HepG2 (cell line): ENCODE measurements at regions not wholly inside any gene's neighbourhood (a gene's known extent, or its start where the extent isn't known, plus 50 kb on each side); places are given as distances from the start of the nearest gene placed in this dataset.
"Not testable (repeated sequence)": the region's sequence is repeated elsewhere in the genome, so short reads cannot be mapped to it uniquely, and the experiment has no call there.

Experiments used
- ATAC-seq: fragments of 200-7000 bp; cut with Tn5 transposase; 3 replicates; pipeline ENCODE4 v1.9.1; 2020; ENCODE audit warnings: mild to moderate bottlenecking, moderate library complexity
- BruUV-seq: library from RNA; stranded (reverse); fragments of 400-500 nt; replicated peaks from 2 replicates; lab custom pipeline; 2021; lab: Mats Ljungman, UMichigan
- CTCF ChIA-PET: fragments of 300-600 bp; formaldehyde crosslinking; extraction: SDS; loops from one replicate; lab custom pipeline; 2021; ENCODE audit warnings: low total read pairs, inconsistent platforms, low intra/inter-chr PET ratio; lab: Yijun Ruan, JAX
- POLR2A ChIA-PET: fragments of 350-600 bp; sonication (Branson Sonifier 250); formaldehyde crosslinking; loops from one replicate; lab custom pipeline; 2020; ENCODE audit warnings: antibody characterized with exemption, inconsistent platforms; lab: Yijun Ruan, JAX
- DNase-seq: peaks from one replicate; pipeline ENCODE4 v3.0.0-alpha.2; 2015; ENCODE audit warnings: low spot score
- FAIRE-seq: peaks from 3 replicates; lab custom pipeline; 2011; peaks lifted over from hg19 to GRCh38; lab: Jason Lieb, UNC
- H2AFZ ChIP-seq: one replicate; pipeline ENCODE4 v1.6.1; 2011; ENCODE audit warnings: low read length, inconsistent platforms
- H3K27ac ChIP-seq: fragments of 300-600 bp; 3 replicates; pipeline ENCODE4 v1.8.0; 2011; ENCODE audit warnings: mixed run types, mild to moderate bottlenecking, mixed read lengths, low read length, inconsistent platforms; ENCODE audit not compliant: insufficient read depth; ENCODE audit errors: extremely low read length
- H3K27me3 ChIP-seq, 2 experiments: fragments of 200-600 bp in 1 of 2; 2 replicates in 1 of 2; 3 replicates in 1 of 2; pipeline versions ENCODE4 v1.6.0 to v1.8.0; 2011; ENCODE audit warnings: low read length in 2 of 2, mild to moderate bottlenecking in 2 of 2, moderate library complexity in 2 of 2, inconsistent platforms in 1 of 2; ENCODE audit not compliant: insufficient read depth in 2 of 2, control insufficient read depth in 1 of 2
- H3K36me3 ChIP-seq, 2 experiments: fragments of 200-600 bp in 1 of 2; replicated peaks in 1 of 2; 2 replicates in 1 of 2; 3 replicates in 1 of 2; pipeline versions ENCODE4 v1.5.1 to v1.8.0; 2011; ENCODE audit warnings: low read length in 2 of 2, inconsistent platforms in 1 of 2; ENCODE audit not compliant: insufficient read depth in 2 of 2, control insufficient read depth in 1 of 2
- H3K4me1 ChIP-seq: 2 replicates; pipeline ENCODE4 v1.5.1; 2012; ENCODE audit warnings: low read length, inconsistent platforms; ENCODE audit not compliant: insufficient read depth
- H3K4me2 ChIP-seq: 2 replicates; pipeline ENCODE4 v1.6.0; 2011; ENCODE audit warnings: low read depth, low read length, inconsistent platforms
- H3K4me3 ChIP-seq, 3 experiments: fragments of 200-600 bp in 1 of 3; sonication (generic), shearing (Covaris generic) in 1 of 3; replicated peaks in 1 of 3; 2 replicates each; pipeline ENCODE4 v1.5.1; 2011 to 2016; ENCODE audit warnings: low read length in 3 of 3, inconsistent platforms in 2 of 3, low read depth in 2 of 3, mild to moderate bottlenecking in 2 of 3, control low read depth in 1 of 3, mixed read lengths in 1 of 3; ENCODE audit not compliant: insufficient read depth in 1 of 3
- H3K79me2 ChIP-seq: one replicate; pipeline ENCODE4 v1.6.1; 2011; ENCODE audit warnings: low read length, inconsistent platforms; ENCODE audit not compliant: insufficient read depth
- H3K9ac ChIP-seq: 2 replicates; pipeline ENCODE4 v1.6.0; 2011; ENCODE audit warnings: mild to moderate bottlenecking, low read depth, low read length, inconsistent platforms; ENCODE audit not compliant: insufficient read depth
- H3K9me3 ChIP-seq: 2 replicates; pipeline ENCODE4 v1.5.1; 2012; ENCODE audit warnings: mild to moderate bottlenecking, low read length
- H4K20me1 ChIP-seq: 2 replicates; pipeline ENCODE4 v1.6.0; 2011; ENCODE audit warnings: inconsistent platforms, mild to moderate bottlenecking, low read length, moderate library complexity; ENCODE audit not compliant: insufficient read depth
- ATF5 ChIP-seq: sonication (generic); formaldehyde crosslinking; IDR thresholded peaks from 2 replicates; pipeline ENCODE4 v1.4.0; 2020; ENCODE audit warnings: mild to moderate bottlenecking, low read depth, missing genetic modification reagents
- ATRX ChIP-seq: sonication (generic); formaldehyde crosslinking; IDR thresholded peaks from 2 replicates; pipeline ENCODE4 v1.4.0; 2020; ENCODE audit warnings: missing genetic modification reagents, borderline replicate concordance
- HMG20B ChIP-seq: conservative IDR thresholded peaks from 2 replicates; pipeline ENCODE4 v1.6.1; 2016; ENCODE audit warnings: missing genetic modification reagents, missing compliant biosample characterization
- ISL2 ChIP-seq: sonication (generic); formaldehyde crosslinking; IDR thresholded peaks from 2 replicates; pipeline ENCODE4 v1.5.0; 2020; ENCODE audit warnings: missing genetic modification reagents
- MED8 ChIP-seq: sonication (generic); formaldehyde crosslinking; IDR thresholded peaks from 2 replicates; pipeline ENCODE4 v1.8.1; 2023; ENCODE audit warnings: mild to moderate bottlenecking, missing genetic modification reagents; ENCODE audit not compliant: insufficient replicate concordance
- MIXL1 ChIP-seq: IDR thresholded peaks from 2 replicates; pipeline ENCODE4 v1.6.1; 2016
- PHF20 ChIP-seq: sonication (generic); formaldehyde crosslinking; IDR thresholded peaks from 2 replicates; pipeline ENCODE4 v1.5.0; 2020; ENCODE audit warnings: mild to moderate bottlenecking, missing genetic modification reagents
- SMC3 ChIP-seq: IDR thresholded peaks from 2 replicates; pipeline ENCODE4 v1.6.1; 2011; ENCODE audit warnings: low read length, improper control_type of control experiment
- ZBTB4 ChIP-seq: sonication (generic); formaldehyde crosslinking; IDR thresholded peaks from 2 replicates; pipeline ENCODE4 v1.4.0; 2020; ENCODE audit warnings: missing genetic modification reagents, mild to moderate bottlenecking, borderline replicate concordance
- ZNF329 ChIP-seq: sonication (generic); formaldehyde crosslinking; IDR thresholded peaks from 2 replicates; pipeline ENCODE4 v1.9.0; 2021; ENCODE audit warnings: low read depth, mild to moderate bottlenecking, missing genetic modification reagents
- ZNF546 ChIP-seq: sonication (generic); formaldehyde crosslinking; conservative IDR thresholded peaks from 2 replicates; pipeline ENCODE4 v1.8.1; 2023; ENCODE audit warnings: mild to moderate bottlenecking, missing genetic modification reagents
- ZNF589 ChIP-seq: sonication (generic); formaldehyde crosslinking; conservative IDR thresholded peaks from 2 replicates; pipeline ENCODE4 v1.8.0; 2022; ENCODE audit warnings: mild to moderate bottlenecking, moderate library complexity, missing genetic modification reagents
- ZNF720 ChIP-seq: sonication (generic); formaldehyde crosslinking; IDR thresholded peaks from 2 replicates; pipeline ENCODE4 v1.4.0; 2020; ENCODE audit warnings: missing genetic modification reagents
- WGBS: methylation state at CpG from one replicate; pipeline ENCODE4 v1.1.6; 2017; ENCODE audit warnings: low lambda C conversion rate; 5-methylcytosine and 5-hydroxymethylcytosine counted together
- in situ Hi-C: cut with HindIII; loops from 2 replicates; pipeline ENCODE4 v1.10.0; 2017; ENCODE audit warnings: low pct_unique_long_range_greater_than_20kb; ENCODE audit not compliant: extremely low pct_ligation_motif_present
- intact Hi-C: fragments of 100-400 bp; cut with micrococcal nuclease; formaldehyde crosslinking; loops from one replicate; pipeline ENCODE4 v1.10.0; 2022; ENCODE audit not compliant: unreplicated experiment
- TF ChIP-seq, protein P1 (sequence below): sonication (generic); formaldehyde crosslinking; IDR thresholded peaks from 2 replicates; pipeline ENCODE4 v1.9.0; 2021; ENCODE audit warnings: missing genetic modification reagents, borderline replicate concordance

DNA sequence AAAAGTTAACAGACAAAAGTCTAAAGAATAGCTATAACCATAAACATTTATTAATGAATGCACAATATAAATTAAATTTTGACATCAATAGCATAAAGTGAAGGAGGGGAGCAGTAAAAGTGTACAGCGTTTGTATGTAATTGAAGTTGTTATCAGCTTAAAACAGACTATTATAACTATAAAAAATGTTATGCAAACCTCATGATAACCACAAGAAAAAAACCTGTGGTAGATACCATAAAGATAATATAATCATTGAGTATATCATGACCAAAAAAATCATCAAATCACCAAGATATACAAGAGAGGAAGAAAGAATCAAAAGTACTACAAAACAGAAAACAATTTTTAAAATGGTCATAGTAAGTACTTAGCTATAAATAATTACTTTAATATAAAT, 122.1 kb upstream of the ID2 start:
- peaks cover 0 to 10% of the 10 kb centered on the region in 2 experiments; a peak in 2 of 5 replicates for H3K27me3 ChIP-seq
- ATAC-seq, result no peak

DNA sequence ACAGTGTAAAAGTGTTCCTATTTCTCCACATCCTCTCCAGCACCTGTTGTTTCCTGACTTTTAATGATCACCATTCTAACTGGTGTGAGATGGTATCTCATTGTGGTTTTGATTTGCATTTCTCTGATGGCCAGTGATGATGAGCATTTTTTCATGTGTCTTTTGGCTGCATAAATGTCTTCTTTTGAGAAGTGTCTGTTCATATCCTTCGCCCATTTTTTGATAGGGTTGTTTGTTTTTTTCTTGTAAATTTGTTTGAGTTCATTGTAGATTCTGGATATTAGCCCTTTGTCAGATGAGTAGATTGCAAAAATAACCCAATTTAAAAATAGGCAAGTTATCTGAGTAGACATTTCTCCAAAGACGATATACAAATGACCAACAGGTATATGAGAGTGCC, 120.2 kb upstream of the ID2 start:
- Histone ChIP-seq H3K9me3 (peaks cover 11% of the 10 kb centered on the region), H3K27me3 (peaks cover 2 to 17% of the 10 kb centered on the region in 2 experiments; a peak in 4 of 5 replicates)
- H3K27ac ChIP-seq, FAIRE-seq, BruUV-seq, H3K4me2 ChIP-seq, H3K4me3 ChIP-seq, ATAC-seq, H3K4me1 ChIP-seq, H4K20me1 ChIP-seq, H3K79me2 ChIP-seq, H2AFZ ChIP-seq, CTCF ChIA-PET, POLR2A ChIA-PET, H3K36me3 ChIP-seq, intact Hi-C loops, H3K9ac ChIP-seq, DNase-seq, in situ Hi-C loops: not testable (repeated sequence)
- 14% methylated on average over 2 of the region's 2 CpGs for WGBS

More for the DNA sequence above, 122.1 kb upstream of the ID2 start:
- FAIRE-seq (no peak), DNase-seq (no peak)
- Histone ChIP-seq H3K9me3 (peaks cover 11% of the 10 kb centered on the region), H3K9ac (no peak overlapping the region), H3K79me2 (no peaks in the 10 kb centered on the region), H3K4me2 (no peak overlapping the region), H3K27ac (no peak overlapping the region), H3K4me1 (no peaks in the 10 kb centered on the region), H3K36me3 (no peaks in the 10 kb centered on the region), H2AFZ (no peak overlapping the region), H4K20me1 (no peaks in the 10 kb centered on the region), H3K4me3 (no peak overlapping the region)
- no TSS peak for BruUV-seq
- POLR2A ChIA-PET, result interaction anchor here (1.0 to 1.3 kb wide), 2 partner anchors 13 to 122 kb away, joined by 3 read pairs; partner anchors contain the start of gene ID2
- WGBS, result 23% methylated on average over 1 of the region's 1 CpG
- in situ Hi-C loops, result no loop called here
- CTCF ChIA-PET, result no interaction called here
- intact Hi-C loops, result no loop called here
- TF ChIP-seq ZNF546 (CRISPR knock-in tag), result no peak
- TF ChIP-seq MED8 (CRISPR knock-in tag), result no peak
- TF ChIP-seq, protein P1, sequence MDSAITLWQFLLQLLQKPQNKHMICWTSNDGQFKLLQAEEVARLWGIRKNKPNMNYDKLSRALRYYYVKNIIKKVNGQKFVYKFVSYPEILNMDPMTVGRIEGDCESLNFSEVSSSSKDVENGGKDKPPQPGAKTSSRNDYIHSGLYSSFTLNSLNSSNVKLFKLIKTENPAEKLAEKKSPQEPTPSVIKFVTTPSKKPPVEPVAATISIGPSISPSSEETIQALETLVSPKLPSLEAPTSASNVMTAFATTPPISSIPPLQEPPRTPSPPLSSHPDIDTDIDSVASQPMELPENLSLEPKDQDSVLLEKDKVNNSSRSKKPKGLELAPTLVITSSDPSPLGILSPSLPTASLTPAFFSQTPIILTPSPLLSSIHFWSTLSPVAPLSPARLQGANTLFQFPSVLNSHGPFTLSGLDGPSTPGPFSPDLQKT, result no peak
- no peak for TF ChIP-seq MIXL1 (CRISPR knock-in tag)
- no peak for TF ChIP-seq HMG20B (CRISPR knock-in tag)
- TF ChIP-seq ZBTB4 (CRISPR knock-in tag), result no peak
- TF ChIP-seq ATF5 (CRISPR knock-in tag), result no peak
- no peak for TF ChIP-seq ATRX (CRISPR knock-in tag)
- no peak for TF ChIP-seq PHF20 (CRISPR knock-in tag)
- no peak for TF ChIP-seq ZNF720 (CRISPR knock-in tag)
- no peak for TF ChIP-seq ZNF589
- no peak for TF ChIP-seq ZNF329 (CRISPR knock-in tag)
- TF ChIP-seq SMC3, result no peak
- no peak for TF ChIP-seq ISL2 (CRISPR knock-in tag)
